ENCODE measurements at regions not wholly inside any gene's neighbourhood (a gene's known extent, or its start where the extent isn't known, plus 50 kb on each side); places are given as distances from the start of the nearest gene placed in this dataset.

DNA sequence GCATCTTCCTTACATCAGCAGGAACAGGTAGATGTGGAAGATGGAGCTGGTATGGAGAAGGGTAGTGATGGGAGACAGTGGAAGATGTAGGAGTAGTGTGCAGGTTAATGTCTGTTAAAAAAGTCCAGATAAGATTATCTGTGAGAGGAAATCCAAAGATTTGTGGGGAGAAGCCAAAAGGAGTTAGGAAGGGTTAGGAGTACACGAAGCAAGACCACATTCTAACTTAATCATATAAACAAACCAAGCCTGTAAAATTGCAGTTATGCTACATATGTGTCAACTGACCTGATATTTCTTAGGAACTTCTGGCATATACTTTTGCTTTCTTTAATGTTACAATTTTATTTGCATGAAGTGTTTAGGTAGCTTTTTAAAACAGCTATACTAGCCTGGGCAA lies 142.1 kb upstream of the DMRT1 start:
- no peak for TF ChIP-seq CTCF (IDR thresholded peaks at IDR 0.05 in 4 of 5, conservative IDR thresholded peaks at IDR 0.05 in 1 of 5)
- TF ChIP-seq POLR2A (IDR thresholded peaks at IDR 0.05) = no peak
